ENCODE measurements at regions not wholly inside any gene's neighbourhood (a gene's known extent, or its start where the extent isn't known, plus 50 kb on each side); places are given as distances from the start of the nearest gene placed in this dataset.

- TF ChIP-seq, protein P1, sequence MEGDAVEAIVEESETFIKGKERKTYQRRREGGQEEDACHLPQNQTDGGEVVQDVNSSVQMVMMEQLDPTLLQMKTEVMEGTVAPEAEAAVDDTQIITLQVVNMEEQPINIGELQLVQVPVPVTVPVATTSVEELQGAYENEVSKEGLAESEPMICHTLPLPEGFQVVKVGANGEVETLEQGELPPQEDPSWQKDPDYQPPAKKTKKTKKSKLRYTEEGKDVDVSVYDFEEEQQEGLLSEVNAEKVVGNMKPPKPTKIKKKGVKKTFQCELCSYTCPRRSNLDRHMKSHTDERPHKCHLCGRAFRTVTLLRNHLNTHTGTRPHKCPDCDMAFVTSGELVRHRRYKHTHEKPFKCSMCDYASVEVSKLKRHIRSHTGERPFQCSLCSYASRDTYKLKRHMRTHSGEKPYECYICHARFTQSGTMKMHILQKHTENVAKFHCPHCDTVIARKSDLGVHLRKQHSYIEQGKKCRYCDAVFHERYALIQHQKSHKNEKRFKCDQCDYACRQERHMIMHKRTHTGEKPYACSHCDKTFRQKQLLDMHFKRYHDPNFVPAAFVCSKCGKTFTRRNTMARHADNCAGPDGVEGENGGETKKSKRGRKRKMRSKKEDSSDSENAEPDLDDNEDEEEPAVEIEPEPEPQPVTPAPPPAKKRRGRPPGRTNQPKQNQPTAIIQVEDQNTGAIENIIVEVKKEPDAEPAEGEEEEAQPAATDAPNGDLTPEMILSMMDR (IDR thresholded peaks at IDR 0.05; ENCODE audit: low read length), result no peak
- TF ChIP-seq EZH2 (optimal IDR thresholded peaks at IDR 0.05; ENCODE audit: low read depth, low read length), result no peak
- no peak for TF ChIP-seq EZH2phosphoT487 (IDR thresholded peaks at IDR 0.05; ENCODE audit: low read length)
Observed at GRCh38 chr5:155293605-155294178, 280.1 kb downstream of the KIF4B start.

All from MM.1S (cell line).